HG03460 (cell line): ENCODE measurements at regions not wholly inside any gene's neighbourhood (a gene's known extent, or its start where the extent isn't known, plus 50 kb on each side); places are given as distances from the start of the nearest gene placed in this dataset.

ENCODE experiments used
- ATAC-seq: cut with Tn5 transposase; IDR thresholded peaks from one replicate; pipeline ENCODE4 v1.9.1; 2021; ENCODE audit not compliant: unreplicated experiment

GRCh38 chr11:91872243-91872642, 352.4 kb upstream of the FAT3 start:
- ATAC-seq: no peak

GRCh38 chr11:91871791-91872190, 352.8 kb upstream of the FAT3 start:
- ATAC-seq: no peak

- no peak for ATAC-seq
Observed at GRCh38 chr11:91871048-91871447, 353.6 kb upstream of the FAT3 start.

GRCh38 chr11:91869686-91870085, 354.9 kb upstream of the FAT3 start:
- no peak for ATAC-seq

GRCh38 chr11:91866642-91867041, 358.0 kb upstream of the FAT3 start:
- ATAC-seq: no peak

- no peak for ATAC-seq
Observed at GRCh38 chr11:91860661-91861060, 364.0 kb upstream of the FAT3 start.

GRCh38 chr11:91859666-91860065, 365.0 kb upstream of the FAT3 start:
- ATAC-seq: no peak

GRCh38 chr11:91857179-91857578, 367.4 kb upstream of the FAT3 start:
- ATAC-seq: no peak

- no peak for ATAC-seq
Observed at GRCh38 chr11:91854780-91855179, 369.8 kb upstream of the FAT3 start.

GRCh38 chr11:91854171-91854570, 370.4 kb upstream of the FAT3 start:
- no peak for ATAC-seq

- no peak for ATAC-seq
Observed at GRCh38 chr11:91851908-91852307, 372.7 kb upstream of the FAT3 start.

- no peak for ATAC-seq
Observed at GRCh38 chr11:91850533-91851275, 373.9 kb upstream of the FAT3 start.

GRCh38 chr11:91850021-91850420, 374.6 kb upstream of the FAT3 start:
- ATAC-seq: no peak

- ATAC-seq: no peak
Observed at GRCh38 chr11:91846649-91847048, 378.0 kb upstream of the FAT3 start.

- no peak for ATAC-seq
Observed at GRCh38 chr11:91846002-91846401, 378.6 kb upstream of the FAT3 start.

- no peak for ATAC-seq
Observed at GRCh38 chr11:91840640-91841240, 383.9 kb upstream of the FAT3 start.

GRCh38 chr11:91837411-91838330, 386.9 kb upstream of the FAT3 start:
- ATAC-seq: no peak

GRCh38 chr11:91835051-91835560, 389.5 kb upstream of the FAT3 start:
- ATAC-seq: no peak

- ATAC-seq: no peak
Observed at GRCh38 chr11:91828901-91829300, 395.7 kb upstream of the FAT3 start.

GRCh38 chr11:91825777-91826176, 398.8 kb upstream of the FAT3 start:
- ATAC-seq: no peak

- no peak for ATAC-seq
Observed at GRCh38 chr11:91823252-91823830, 401.3 kb upstream of the FAT3 start.
